ENCODE measurements at regions not wholly inside any gene's neighbourhood (a gene's known extent, or its start where the extent isn't known, plus 50 kb on each side); places are given as distances from the start of the nearest gene placed in this dataset.

DNA sequence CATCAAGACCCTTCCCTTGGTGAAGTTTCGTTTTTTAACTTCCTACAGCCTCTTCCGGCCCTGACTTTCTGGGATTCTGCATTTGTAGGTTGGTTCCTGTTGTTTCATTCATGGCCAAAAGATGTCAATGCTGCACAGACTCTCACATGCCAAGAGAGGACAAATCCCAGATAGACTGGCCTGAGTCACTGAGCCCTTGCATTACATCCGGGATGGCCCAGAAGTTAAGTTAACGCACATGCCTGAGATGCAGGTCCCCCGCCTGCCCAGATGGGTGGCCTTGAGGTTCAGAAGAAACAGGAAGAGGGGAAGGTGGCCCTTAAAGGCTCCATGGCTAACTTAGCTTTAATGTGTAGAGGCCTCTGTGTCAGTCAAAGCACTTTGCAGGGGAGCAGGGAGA lies 51.6 kb upstream of the SRGAP3 start:
- TF ChIP-seq MEF2A (IDR thresholded peaks at IDR 0.05; ENCODE audit: borderline replicate concordance, low read depth) (no peak), YY1 (IDR thresholded peaks at IDR 0.05; ENCODE audit: low read depth) (no peak), EZH2phosphoT487 (IDR thresholded peaks at IDR 0.05; ENCODE audit: borderline replicate concordance, low read depth) (no peak), TAF1 (IDR thresholded peaks at IDR 0.05; ENCODE audit: borderline replicate concordance, low read depth, low read length) (no peak), EP300 (IDR thresholded peaks at IDR 0.05; ENCODE audit: borderline replicate concordance in 1 of 2, low read depth in 1 of 2, low read length in 1 of 2) (no peak), NFIC (IDR thresholded peaks at IDR 0.05; ENCODE audit: borderline replicate concordance) (no peak), FOXJ3 (CRISPR knock-in tag; IDR thresholded peaks at IDR 0.05) (no peak), RFX5 (IDR thresholded peaks at IDR 0.05; ENCODE audit: low read length) (no peak), CHD2 (IDR thresholded peaks at IDR 0.05; ENCODE audit: low read length, partially characterized antibody) (no peak)
- no peak overlapping the region for H3K27ac ChIP-seq (ENCODE audit: low read depth in 2 of 2, low read length in 1 of 2)
- no peaks in the 10 kb centered on the region for H3K36me3 ChIP-seq (replicated peaks in 1 of 2; ENCODE audit: control insufficient read depth in 1 of 2, insufficient read depth in 2 of 2, low read length in 1 of 2)
- no peaks in the 10 kb centered on the region for H3K9me2 ChIP-seq
- H3K4me1 ChIP-seq (ENCODE audit: control insufficient read depth in 1 of 2, insufficient read depth in 2 of 2, low read depth in 1 of 2, low read length in 1 of 2) = peaks cover 0 to 4% of the 10 kb centered on the region in 2 experiments; a peak in 1 of 4 replicates
- POLR2A ChIA-PET = no interaction called here
- no peak for DNase-seq
- H2AFZ ChIP-seq (ENCODE audit: low read depth) = no peak overlapping the region
- no peaks in the 10 kb centered on the region for H3K79me2 ChIP-seq (ENCODE audit: insufficient read depth)
- no peaks in the 10 kb centered on the region for H3K27me3 ChIP-seq (ENCODE audit: insufficient read depth)
- no peaks in the 10 kb centered on the region for H3K9me3 ChIP-seq
- H4K20me1 ChIP-seq (ENCODE audit: insufficient read depth) = no peaks in the 10 kb centered on the region
- 62% methylated on average over 5 of the region's 5 CpGs for WGBS (ENCODE audit: low lambda C conversion rate)
- no peak overlapping the region for H3K4me2 ChIP-seq
- no peak overlapping the region for H3K4me3 ChIP-seq (ENCODE audit: low read depth in 2 of 2, low read length in 1 of 2)
- H3F3A ChIP-seq (replicated peaks; ENCODE audit: insufficient read depth) = no peaks in the 10 kb centered on the region
- H3K9ac ChIP-seq = no peak overlapping the region
- CTCF ChIA-PET = interaction anchor here (0.9 to 5.3 kb wide), 12 partner anchors 11 to 361 kb away, joined by 3 to 112 read pairs (median 14); partner anchors contain the start of gene SRGAP3

- no peaks in the 10 kb centered on the region for H3K36me3 ChIP-seq (replicated peaks in 1 of 2; ENCODE audit: control insufficient read depth in 1 of 2, insufficient read depth in 2 of 2, low read length in 1 of 2)
- no peaks in the 10 kb centered on the region for H3F3A ChIP-seq (replicated peaks; ENCODE audit: insufficient read depth)
- H3K27ac ChIP-seq (ENCODE audit: low read depth in 2 of 2, low read length in 1 of 2) = no peak overlapping the region
- whole genome bisulfite sequencing (ENCODE audit: low lambda C conversion rate) = 65% methylated on average over 10 of the region's 10 CpGs
- no peak overlapping the region for H3K4me2 ChIP-seq
- H3K79me2 ChIP-seq (ENCODE audit: insufficient read depth) = no peaks in the 10 kb centered on the region
- H4K20me1 ChIP-seq (ENCODE audit: insufficient read depth) = no peaks in the 10 kb centered on the region
- H3K9me2 ChIP-seq = no peaks in the 10 kb centered on the region
- no peaks in the 10 kb centered on the region for H3K9me3 ChIP-seq
- no peak for DNase-seq
- no peak overlapping the region for H3K4me3 ChIP-seq (ENCODE audit: low read depth in 2 of 2, low read length in 1 of 2)
- H2AFZ ChIP-seq (ENCODE audit: low read depth) = no peak overlapping the region
- CTCF ChIA-PET = interaction anchor here (0.6 to 5.3 kb wide), 67 partner anchors 11 to 637 kb away, joined by 3 to 112 read pairs (median 6); partner anchors contain the start of genes SRGAP3 and THUMPD3
- H3K4me1 ChIP-seq (ENCODE audit: control insufficient read depth in 1 of 2, insufficient read depth in 2 of 2, low read depth in 1 of 2, low read length in 1 of 2) = peaks cover 0 to 4% of the 10 kb centered on the region in 2 experiments; a peak in 1 of 4 replicates
- H3K9ac ChIP-seq = no peak overlapping the region
- POLR2A ChIA-PET = no interaction called here
- H3K27me3 ChIP-seq (ENCODE audit: insufficient read depth) = no peaks in the 10 kb centered on the region
- TF ChIP-seq, protein P1, sequence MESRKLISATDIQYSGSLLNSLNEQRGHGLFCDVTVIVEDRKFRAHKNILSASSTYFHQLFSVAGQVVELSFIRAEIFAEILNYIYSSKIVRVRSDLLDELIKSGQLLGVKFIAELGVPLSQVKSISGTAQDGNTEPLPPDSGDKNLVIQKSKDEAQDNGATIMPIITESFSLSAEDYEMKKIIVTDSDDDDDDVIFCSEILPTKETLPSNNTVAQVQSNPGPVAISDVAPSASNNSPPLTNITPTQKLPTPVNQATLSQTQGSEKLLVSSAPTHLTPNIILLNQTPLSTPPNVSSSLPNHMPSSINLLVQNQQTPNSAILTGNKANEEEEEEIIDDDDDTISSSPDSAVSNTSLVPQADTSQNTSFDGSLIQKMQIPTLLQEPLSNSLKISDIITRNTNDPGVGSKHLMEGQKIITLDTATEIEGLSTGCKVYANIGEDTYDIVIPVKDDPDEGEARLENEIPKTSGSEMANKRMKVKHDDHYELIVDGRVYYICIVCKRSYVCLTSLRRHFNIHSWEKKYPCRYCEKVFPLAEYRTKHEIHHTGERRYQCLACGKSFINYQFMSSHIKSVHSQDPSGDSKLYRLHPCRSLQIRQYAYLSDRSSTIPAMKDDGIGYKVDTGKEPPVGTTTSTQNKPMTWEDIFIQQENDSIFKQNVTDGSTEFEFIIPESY (IDR thresholded peaks at IDR 0.05; ENCODE audit: borderline replicate concordance, low read depth) = no peak
- TF ChIP-seq, protein P2, sequence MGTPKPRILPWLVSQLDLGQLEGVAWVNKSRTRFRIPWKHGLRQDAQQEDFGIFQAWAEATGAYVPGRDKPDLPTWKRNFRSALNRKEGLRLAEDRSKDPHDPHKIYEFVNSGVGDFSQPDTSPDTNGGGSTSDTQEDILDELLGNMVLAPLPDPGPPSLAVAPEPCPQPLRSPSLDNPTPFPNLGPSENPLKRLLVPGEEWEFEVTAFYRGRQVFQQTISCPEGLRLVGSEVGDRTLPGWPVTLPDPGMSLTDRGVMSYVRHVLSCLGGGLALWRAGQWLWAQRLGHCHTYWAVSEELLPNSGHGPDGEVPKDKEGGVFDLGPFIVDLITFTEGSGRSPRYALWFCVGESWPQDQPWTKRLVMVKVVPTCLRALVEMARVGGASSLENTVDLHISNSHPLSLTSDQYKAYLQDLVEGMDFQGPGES (IDR thresholded peaks at IDR 0.05; ENCODE audit: low read depth, low read length) = no peak
- TF ChIP-seq TCF12 (IDR thresholded peaks at IDR 0.05) = no peak
- TF ChIP-seq, protein P3, sequence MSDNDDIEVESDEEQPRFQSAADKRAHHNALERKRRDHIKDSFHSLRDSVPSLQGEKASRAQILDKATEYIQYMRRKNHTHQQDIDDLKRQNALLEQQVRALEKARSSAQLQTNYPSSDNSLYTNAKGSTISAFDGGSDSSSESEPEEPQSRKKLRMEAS (IDR thresholded peaks at IDR 0.05; ENCODE audit: low read depth) = no peak
- TF ChIP-seq SMC3 (IDR thresholded peaks at IDR 0.05; ENCODE audit: low read depth, low read length) = no peak
- TF ChIP-seq FOXJ3 (CRISPR knock-in tag; IDR thresholded peaks at IDR 0.05) = no peak
- no peak for TF ChIP-seq TAF1 (IDR thresholded peaks at IDR 0.05; ENCODE audit: borderline replicate concordance, low read depth, low read length)
- TF ChIP-seq YY1 (IDR thresholded peaks at IDR 0.05; ENCODE audit: low read depth) = no peak
- no peak for TF ChIP-seq EP300 (IDR thresholded peaks at IDR 0.05; ENCODE audit: borderline replicate concordance in 1 of 2, low read depth in 1 of 2, low read length in 1 of 2)
- TF ChIP-seq, protein P4, sequence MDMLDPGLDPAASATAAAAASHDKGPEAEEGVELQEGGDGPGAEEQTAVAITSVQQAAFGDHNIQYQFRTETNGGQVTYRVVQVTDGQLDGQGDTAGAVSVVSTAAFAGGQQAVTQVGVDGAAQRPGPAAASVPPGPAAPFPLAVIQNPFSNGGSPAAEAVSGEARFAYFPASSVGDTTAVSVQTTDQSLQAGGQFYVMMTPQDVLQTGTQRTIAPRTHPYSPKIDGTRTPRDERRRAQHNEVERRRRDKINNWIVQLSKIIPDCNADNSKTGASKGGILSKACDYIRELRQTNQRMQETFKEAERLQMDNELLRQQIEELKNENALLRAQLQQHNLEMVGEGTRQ (IDR thresholded peaks at IDR 0.05; ENCODE audit: borderline replicate concordance, low read depth, low read length) = no peak
- TF ChIP-seq RXRA (IDR thresholded peaks at IDR 0.05; ENCODE audit: borderline replicate concordance, low read depth) = no peak
- TF ChIP-seq RCOR1 (IDR thresholded peaks at IDR 0.05; ENCODE audit: low read length) = no peak
- TF ChIP-seq SIN3A (IDR thresholded peaks at IDR 0.05; ENCODE audit: borderline replicate concordance, low read depth, low read length) = no peak
- TF ChIP-seq POLR2AphosphoS5 (IDR thresholded peaks at IDR 0.05; ENCODE audit: low read depth, low read length) = no peak
- TF ChIP-seq GATA2 (CRISPR knock-in tag; IDR thresholded peaks at IDR 0.05) = no peak
- TF ChIP-seq EZH2phosphoT487 (IDR thresholded peaks at IDR 0.05; ENCODE audit: borderline replicate concordance, low read depth) = no peak
- TF ChIP-seq RFX5 (IDR thresholded peaks at IDR 0.05; ENCODE audit: low read length) = no peak
Measured at GRCh38 chr3:9301798-9302197, 52.4 kb upstream of the SRGAP3 start.

Measured in SK-N-SH (cell line).